ENCODE measurements at regions not wholly inside any gene's neighbourhood (a gene's known extent, or its start where the extent isn't known, plus 50 kb on each side); places are given as distances from the start of the nearest gene placed in this dataset.

DNA sequence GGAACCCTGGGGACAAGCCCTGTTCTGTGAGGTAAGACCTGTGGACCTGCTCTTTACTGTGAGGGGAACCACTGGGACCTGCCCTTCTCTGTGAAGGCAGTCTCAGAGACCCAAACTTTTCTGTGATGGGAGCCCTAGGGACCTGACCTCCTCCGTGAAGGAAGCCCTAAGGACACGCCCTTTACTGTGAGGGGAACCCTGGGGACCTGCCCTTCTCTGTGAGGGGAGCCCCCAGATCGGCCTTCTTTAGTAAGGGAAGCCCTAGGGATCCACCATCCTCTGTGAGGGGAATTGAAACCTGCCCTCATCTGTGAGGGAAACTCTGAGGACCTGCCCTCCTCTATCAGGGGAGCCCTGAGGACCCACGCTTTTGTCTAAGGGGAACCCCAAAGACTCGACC, 343.5 kb downstream of the UQCRFS1 start:
- H3K4me1 Mint-ChIP-seq = no peaks in the 10 kb centered on the region
- no peak overlapping the region for H3K4me3 Mint-ChIP-seq
- intact Hi-C loops (cut with micrococcal nuclease) = no loop called here
- H3K9me3 Mint-ChIP-seq = no peaks in the 10 kb centered on the region
- no peaks in the 10 kb centered on the region for H3K27me3 Mint-ChIP-seq
- no peak overlapping the region for H3K27ac Mint-ChIP-seq
- H3K36me3 Mint-ChIP-seq (ENCODE audit: low read depth) = no peaks in the 10 kb centered on the region
- DNase-seq = no peak

DNA sequence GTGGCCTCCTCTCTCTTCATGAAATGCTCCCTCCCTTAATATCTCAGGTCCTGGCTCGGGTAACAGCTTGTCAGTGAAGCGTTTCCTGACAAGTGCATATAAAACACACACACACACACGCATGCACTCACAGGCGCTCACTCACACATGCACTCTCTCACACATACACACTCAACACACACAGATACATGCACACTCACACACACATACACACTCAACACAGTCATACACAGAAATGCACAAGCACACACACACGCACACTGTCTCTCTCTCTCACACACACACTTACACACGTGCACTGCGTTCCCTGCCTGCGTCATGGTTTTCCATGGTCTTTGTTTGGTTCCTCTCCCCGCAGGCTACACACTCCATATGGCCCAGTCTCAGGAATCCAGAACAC, 344.1 kb downstream of the UQCRFS1 start:
- no peak overlapping the region for H3K27ac Mint-ChIP-seq
- DNase-seq = no peak
- intact Hi-C loops (cut with micrococcal nuclease) = no loop called here
- H3K36me3 Mint-ChIP-seq (ENCODE audit: low read depth) = no peaks in the 10 kb centered on the region
- no peaks in the 10 kb centered on the region for H3K27me3 Mint-ChIP-seq
- no peak overlapping the region for H3K4me3 Mint-ChIP-seq
- H3K4me1 Mint-ChIP-seq = no peaks in the 10 kb centered on the region
- H3K9me3 Mint-ChIP-seq = no peaks in the 10 kb centered on the region

DNA sequence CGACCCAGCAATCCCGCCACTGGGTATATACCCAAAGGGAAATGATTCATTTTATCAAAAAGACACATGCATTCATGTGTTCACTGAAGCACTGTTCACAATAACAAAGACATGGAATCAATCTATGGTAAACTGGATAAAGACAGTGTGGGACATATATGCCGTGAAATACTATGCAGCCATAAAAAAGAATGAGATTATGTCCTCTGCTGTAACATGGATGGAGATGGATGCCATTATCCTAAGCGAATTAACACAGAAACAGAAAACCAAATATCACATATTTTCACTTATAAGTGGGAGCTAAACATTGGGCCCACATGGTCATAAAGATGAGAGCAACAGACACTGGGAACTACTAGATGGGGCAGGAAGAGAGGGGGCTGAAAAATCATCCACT, 345.0 kb downstream of the UQCRFS1 start:
- H3K4me3 Mint-ChIP-seq = no peak overlapping the region
- no peaks in the 10 kb centered on the region for H3K9me3 Mint-ChIP-seq
- no peak overlapping the region for H3K27ac Mint-ChIP-seq
- H3K4me1 Mint-ChIP-seq = no peaks in the 10 kb centered on the region
- intact Hi-C loops (cut with micrococcal nuclease) = no loop called here
- H3K27me3 Mint-ChIP-seq = no peaks in the 10 kb centered on the region
- no peaks in the 10 kb centered on the region for H3K36me3 Mint-ChIP-seq (ENCODE audit: low read depth)
- no peak for DNase-seq

DNA sequence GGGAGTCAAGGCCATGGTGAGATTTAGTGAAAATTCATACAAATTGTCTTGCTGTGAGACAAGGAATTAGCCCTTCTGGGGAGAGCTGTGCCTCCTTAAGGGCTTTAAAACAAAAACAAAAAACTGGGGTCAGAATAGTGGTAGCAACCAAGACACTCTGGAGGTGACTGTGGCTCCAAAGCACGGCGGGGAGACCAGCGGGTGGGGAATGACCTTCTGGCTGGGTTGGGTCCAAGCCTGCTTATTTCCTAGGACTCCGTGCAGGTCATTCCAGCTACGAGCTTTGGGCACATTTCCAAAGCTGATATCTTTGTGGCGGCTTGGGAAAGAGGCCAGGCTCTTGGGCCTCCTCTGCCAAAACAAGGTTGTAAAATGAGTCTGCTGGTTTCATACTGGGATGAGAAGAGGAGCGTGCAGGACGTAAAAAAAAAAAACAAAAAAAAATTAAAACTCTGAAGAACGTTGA, 348.3 kb downstream of the UQCRFS1 start:
- Mint-ChIP-seq H3K27me3 (no peaks in the 10 kb centered on the region), H3K4me1 (peaks cover 1% of the 10 kb centered on the region), H3K36me3 (ENCODE audit: low read depth) (no peaks in the 10 kb centered on the region), H3K4me3 (no peak overlapping the region), H3K9me3 (no peaks in the 10 kb centered on the region), H3K27ac (no peak overlapping the region)
- intact Hi-C loops (cut with micrococcal nuclease) = no loop called here
- no peak for DNase-seq

DNA sequence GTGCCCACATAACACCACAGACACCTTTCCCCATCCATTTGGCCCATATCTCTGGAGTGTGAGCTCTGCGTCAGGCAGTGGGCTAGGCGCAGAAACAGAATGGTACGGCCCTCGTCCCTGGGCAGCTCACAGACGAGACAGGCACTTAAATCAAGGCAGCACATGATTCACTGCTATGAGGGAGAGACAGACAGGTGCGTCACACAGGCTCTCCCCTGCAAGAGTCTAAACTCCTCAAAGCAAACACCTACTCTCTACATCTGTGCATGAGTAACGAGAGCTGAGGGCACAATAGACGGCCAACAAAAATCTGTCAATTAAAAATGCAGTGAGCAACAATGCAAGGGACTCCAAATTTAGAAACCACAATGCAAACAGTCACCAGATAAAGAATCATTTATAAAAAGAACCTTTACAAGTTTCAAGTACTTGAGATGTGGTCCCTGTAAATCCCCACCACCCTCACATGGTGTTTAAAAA, 348.9 kb downstream of the UQCRFS1 start:
- Mint-ChIP-seq H3K36me3 (ENCODE audit: low read depth) (no peaks in the 10 kb centered on the region), H3K4me3 (no peak overlapping the region), H3K27ac (no peak overlapping the region), H3K4me1 (peaks cover 2% of the 10 kb centered on the region), H3K27me3 (no peaks in the 10 kb centered on the region), H3K9me3 (no peaks in the 10 kb centered on the region)
- intact Hi-C loops (cut with micrococcal nuclease) = no loop called here
- no peak for DNase-seq

DNA sequence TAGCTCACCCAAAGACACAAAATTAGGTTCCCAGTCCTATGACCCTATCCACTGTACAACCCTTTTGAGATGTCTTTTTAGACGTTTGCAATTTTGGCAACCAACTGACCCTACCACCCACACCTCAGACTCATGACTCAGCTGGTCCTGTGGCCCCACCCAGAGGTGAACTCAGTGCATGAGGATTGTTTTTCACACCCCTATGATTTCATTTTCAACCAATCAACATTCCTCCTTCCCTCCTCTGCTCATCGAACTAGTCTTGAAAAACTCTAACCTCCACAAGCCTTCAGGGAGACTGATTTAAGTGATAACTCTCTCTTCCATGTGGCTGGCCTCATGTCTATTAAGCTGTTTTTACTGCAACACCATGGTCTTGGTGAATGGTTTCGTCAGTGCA, 350.7 kb downstream of the UQCRFS1 start:
- Mint-ChIP-seq H3K9me3 (no peaks in the 10 kb centered on the region), H3K27me3 (no peaks in the 10 kb centered on the region), H3K27ac (no peak overlapping the region), H3K4me3 (no peak overlapping the region), H3K4me1 (peaks cover 2% of the 10 kb centered on the region), H3K36me3 (ENCODE audit: low read depth) (no peaks in the 10 kb centered on the region)
- no peak for DNase-seq
- intact Hi-C loops (cut with micrococcal nuclease) = no loop called here

DNA sequence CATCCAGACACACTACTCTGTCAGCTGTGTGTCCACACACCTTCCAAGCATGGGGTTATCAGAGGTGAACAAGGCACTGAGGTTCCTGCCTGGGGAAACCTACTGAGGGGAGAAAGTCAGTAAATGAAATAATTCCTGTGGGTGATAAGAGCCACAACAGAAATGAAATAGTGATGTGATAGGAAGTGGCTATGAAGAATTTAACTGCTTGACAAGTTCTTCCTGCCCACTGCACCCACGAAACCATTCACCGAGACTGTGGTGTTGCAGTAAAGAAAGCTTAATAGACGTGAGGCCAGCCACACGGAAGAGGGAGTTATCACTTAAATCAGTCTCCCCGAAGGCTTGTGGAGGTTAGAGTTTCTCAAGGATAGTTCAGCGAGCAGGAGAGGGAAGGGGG, 353.1 kb downstream of the UQCRFS1 start:
- Mint-ChIP-seq H3K4me3 (no peak overlapping the region), H3K9me3 (no peaks in the 10 kb centered on the region), H3K27ac (no peak overlapping the region), H3K36me3 (ENCODE audit: low read depth) (no peaks in the 10 kb centered on the region), H3K27me3 (no peaks in the 10 kb centered on the region), H3K4me1 (peaks cover 2% of the 10 kb centered on the region)
- intact Hi-C loops (cut with micrococcal nuclease) = no loop called here
- DNase-seq = no peak

DNA sequence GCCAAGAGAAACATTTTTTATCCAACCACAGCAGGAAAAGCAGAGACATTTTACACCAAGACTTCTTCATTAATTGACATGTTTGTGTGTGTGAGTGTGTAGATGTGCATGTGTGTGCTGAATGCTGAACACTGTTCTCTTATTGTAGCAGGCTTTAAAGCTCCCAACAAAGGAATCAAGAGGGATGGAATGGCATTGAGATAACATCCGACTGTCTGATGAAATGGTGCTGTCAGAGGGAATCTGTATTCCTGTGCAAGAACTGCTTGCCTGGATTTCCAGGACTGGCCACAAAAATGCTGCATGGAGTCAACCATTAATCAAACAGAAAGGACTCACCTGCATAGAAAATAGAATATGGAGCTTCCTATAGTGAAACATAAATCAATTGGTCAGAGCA, 354.0 kb downstream of the UQCRFS1 start:
- Mint-ChIP-seq H3K27ac (no peak overlapping the region), H3K4me1 (peaks cover 2% of the 10 kb centered on the region), H3K4me3 (no peak overlapping the region), H3K27me3 (no peaks in the 10 kb centered on the region), H3K36me3 (ENCODE audit: low read depth) (no peaks in the 10 kb centered on the region), H3K9me3 (no peaks in the 10 kb centered on the region)
- DNase-seq = no peak
- intact Hi-C loops (cut with micrococcal nuclease) = no loop called here

DNA sequence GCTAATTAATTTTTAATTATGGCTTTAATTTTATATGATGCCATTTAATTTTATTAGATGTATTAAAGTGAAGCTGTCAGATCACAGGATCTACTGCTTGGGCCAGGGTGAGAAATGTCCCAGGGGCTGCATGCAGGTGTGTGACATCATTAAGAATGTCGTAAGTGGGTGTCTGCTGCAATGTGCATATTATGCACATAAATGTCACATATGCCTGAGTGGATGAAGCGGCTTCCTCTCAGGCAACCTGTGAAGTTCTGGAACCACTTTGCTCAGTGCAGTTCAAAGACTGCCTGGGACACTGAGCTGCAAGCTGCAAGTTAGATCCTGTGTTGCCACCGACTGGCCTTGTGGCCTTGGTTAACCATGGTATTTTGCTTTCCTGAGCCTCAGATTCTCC, 355.0 kb downstream of the UQCRFS1 start:
- no peaks in the 10 kb centered on the region for H3K36me3 Mint-ChIP-seq (ENCODE audit: low read depth)
- no peaks in the 10 kb centered on the region for H3K27me3 Mint-ChIP-seq
- peaks cover 2% of the 10 kb centered on the region for H3K4me1 Mint-ChIP-seq
- no peak overlapping the region for H3K27ac Mint-ChIP-seq
- no peak for DNase-seq
- intact Hi-C loops (cut with micrococcal nuclease) = no loop called here
- no peak overlapping the region for H3K4me3 Mint-ChIP-seq
- H3K9me3 Mint-ChIP-seq = no peaks in the 10 kb centered on the region

DNA sequence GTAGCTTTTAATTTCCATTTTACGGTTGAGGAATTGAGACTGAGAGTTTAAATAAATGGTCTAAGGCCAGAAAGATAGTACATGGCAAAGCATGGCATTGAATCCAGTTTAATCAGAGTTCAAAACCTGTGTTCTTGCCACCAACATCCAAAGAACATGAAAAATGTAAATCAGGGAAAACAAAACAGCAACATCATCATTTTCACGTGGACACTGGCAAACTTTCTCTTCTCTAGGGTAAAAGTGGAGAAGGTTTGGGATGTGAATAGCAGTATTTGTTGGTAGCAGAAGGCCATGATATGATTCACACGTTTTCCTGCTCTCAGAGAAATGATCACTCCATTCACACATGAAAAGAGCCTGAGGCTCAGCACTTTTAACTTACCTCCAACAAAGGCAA, 357.7 kb downstream of the UQCRFS1 start:
- intact Hi-C loops (cut with micrococcal nuclease) = no loop called here
- no peaks in the 10 kb centered on the region for H3K9me3 Mint-ChIP-seq
- H3K4me3 Mint-ChIP-seq = no peak overlapping the region
- no peaks in the 10 kb centered on the region for H3K36me3 Mint-ChIP-seq (ENCODE audit: low read depth)
- DNase-seq = no peak
- no peak overlapping the region for H3K27ac Mint-ChIP-seq
- peaks cover 2% of the 10 kb centered on the region for H3K4me1 Mint-ChIP-seq
- no peaks in the 10 kb centered on the region for H3K27me3 Mint-ChIP-seq

DNA sequence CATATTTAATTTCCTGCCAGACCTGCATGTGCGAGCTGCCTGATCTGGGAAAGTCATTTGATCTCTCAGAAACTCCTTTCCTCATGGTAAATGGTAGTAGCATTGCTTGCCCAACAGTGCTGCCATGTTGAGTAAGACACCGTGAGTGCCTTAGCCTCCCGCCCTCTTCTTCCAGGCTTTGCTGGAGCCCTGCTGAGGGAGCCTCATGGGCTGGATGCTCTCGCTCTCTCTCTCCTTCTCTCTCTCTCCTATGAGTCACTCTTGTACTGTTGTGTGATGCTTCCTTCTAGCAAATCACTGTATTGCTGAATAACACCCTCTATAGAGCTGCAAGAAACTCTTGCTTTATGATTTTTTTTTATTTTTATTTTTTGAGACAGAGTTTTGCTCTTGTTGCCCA, 365.5 kb downstream of the UQCRFS1 start:
- intact Hi-C loops (cut with micrococcal nuclease) = no loop called here
- H3K27ac Mint-ChIP-seq = no peak overlapping the region
- DNase-seq = no peak
- H3K4me3 Mint-ChIP-seq = no peak overlapping the region
- H3K36me3 Mint-ChIP-seq (ENCODE audit: low read depth) = no peaks in the 10 kb centered on the region
- H3K9me3 Mint-ChIP-seq = no peaks in the 10 kb centered on the region
- no peaks in the 10 kb centered on the region for H3K27me3 Mint-ChIP-seq
- H3K4me1 Mint-ChIP-seq = no peaks in the 10 kb centered on the region

DNA sequence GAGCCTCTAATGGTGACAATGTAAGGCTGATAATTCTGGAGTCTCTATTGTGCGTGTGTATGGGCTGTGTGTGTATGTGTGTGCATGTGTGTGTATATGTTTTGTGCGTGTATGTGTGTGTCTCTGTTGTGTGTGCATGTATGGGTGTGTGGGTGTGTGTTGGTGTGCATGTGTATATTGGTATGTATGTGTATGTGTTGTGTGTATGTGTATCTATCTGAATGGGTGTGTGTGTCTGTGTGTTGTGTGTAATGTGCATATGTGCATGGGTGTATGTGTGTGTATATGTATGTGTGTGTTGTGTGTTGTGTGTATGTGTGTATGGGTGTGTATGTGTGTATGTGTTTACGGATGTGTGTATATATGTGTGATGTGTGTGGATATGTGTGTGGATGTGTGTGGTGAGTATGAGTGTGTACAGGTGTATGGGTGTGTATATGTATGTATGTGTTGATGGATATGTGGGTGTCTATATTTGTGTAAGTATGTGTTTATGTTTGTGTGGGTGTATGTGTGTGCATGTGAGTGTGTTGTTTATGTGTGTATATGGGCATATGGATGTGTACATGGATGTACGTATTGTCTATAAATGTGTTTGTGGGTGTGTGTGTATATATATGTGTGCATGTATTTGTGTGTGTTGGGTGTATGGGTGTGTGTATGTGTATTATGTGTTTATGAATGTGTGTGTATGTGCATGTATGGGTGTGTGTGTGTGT, 366.7 kb downstream of the UQCRFS1 start:
- H3K4me1 Mint-ChIP-seq = no peaks in the 10 kb centered on the region
- no peak overlapping the region for H3K4me3 Mint-ChIP-seq
- H3K9me3 Mint-ChIP-seq = no peaks in the 10 kb centered on the region
- DNase-seq = no peak
- no peak overlapping the region for H3K27ac Mint-ChIP-seq
- no peaks in the 10 kb centered on the region for H3K27me3 Mint-ChIP-seq
- intact Hi-C loops (cut with micrococcal nuclease) = no loop called here
- H3K36me3 Mint-ChIP-seq (ENCODE audit: low read depth) = no peaks in the 10 kb centered on the region

DNA sequence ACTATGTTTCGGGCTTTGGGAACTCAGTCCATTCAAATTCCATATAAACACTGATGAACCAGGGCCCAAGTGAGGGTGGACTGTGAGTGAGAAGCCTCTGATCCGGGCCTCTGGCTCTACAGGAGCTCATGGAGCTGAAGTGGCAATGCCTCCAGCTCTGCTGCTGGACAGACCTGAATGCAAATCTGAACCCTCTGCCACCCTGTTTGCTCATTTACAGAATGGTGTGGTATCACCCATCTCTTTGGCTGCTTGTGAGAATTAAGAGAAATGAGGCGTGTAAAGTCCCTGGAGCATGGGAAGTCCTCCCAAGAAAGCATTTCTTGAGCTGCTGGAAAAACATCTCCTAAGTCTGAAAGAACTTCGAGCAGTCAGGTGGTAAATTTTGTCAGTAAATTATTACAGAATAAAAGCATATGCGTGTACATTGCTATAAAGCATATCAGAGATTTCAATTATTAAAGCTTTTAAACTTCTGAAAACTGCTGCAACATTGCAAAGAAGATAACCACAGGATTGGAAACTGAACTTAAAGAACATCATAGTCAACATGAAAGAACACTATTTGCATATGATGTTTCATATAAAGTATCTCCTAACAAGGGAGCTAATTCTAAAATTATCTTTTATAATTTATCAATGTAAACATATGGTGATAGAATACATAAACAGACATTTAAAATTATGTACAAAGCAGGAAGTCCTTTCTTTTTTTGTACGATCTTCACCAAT, 369.0 kb downstream of the UQCRFS1 start:
- intact Hi-C loops (cut with micrococcal nuclease) = no loop called here
- Mint-ChIP-seq H3K27me3 (no peaks in the 10 kb centered on the region), H3K4me1 (no peaks in the 10 kb centered on the region), H3K36me3 (ENCODE audit: low read depth) (no peaks in the 10 kb centered on the region), H3K4me3 (no peak overlapping the region), H3K27ac (no peak overlapping the region), H3K9me3 (no peaks in the 10 kb centered on the region)
- DNase-seq = no peak

DNA sequence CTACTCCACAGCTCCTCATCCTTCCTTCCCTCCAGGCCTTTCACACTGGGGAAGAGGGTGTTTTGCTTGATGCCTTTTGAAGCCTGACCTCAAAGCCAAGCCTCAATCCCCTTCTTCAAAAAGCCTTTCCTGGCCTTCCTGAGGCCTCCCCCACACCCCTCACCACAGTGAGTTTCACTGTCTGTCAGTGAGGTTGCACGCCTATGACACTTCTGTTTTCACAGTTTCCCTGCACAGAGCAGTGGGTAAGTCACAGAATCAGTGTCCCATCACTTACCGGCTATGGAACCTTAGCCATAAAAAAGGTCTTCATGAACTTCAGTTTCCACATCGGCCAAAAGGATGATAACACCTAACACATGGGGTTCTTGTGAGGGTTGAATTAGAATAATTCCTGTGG, 371.4 kb downstream of the UQCRFS1 start:
- Mint-ChIP-seq H3K4me3 (no peak overlapping the region), H3K9me3 (no peaks in the 10 kb centered on the region), H3K27ac (no peak overlapping the region), H3K27me3 (no peaks in the 10 kb centered on the region), H3K36me3 (ENCODE audit: low read depth) (no peaks in the 10 kb centered on the region), H3K4me1 (no peaks in the 10 kb centered on the region)
- DNase-seq = no peak
- intact Hi-C loops (cut with micrococcal nuclease) = no loop called here

Data from activated CD4-positive, alpha-beta T cell treated with anti-CD3 and anti-CD28 coated beads, Interleukin-2, amount 10 ng/mL, durations not matched to agents 24 days and 14 days (primary cell).